Peyer's patch (tissue), 4 donors: ENCODE measurements at regions not wholly inside any gene's neighbourhood (a gene's known extent, or its start where the extent isn't known, plus 50 kb on each side); places are given as distances from the start of the nearest gene placed in this dataset.

Experiments
- POLR2A ChIP-seq, 2 donors: fragments of 450-650 bp; IDR thresholded peaks; one replicate each; pipeline ENCODE4 v1.5.1; 2017; ENCODE audit warnings: antibody characterized with exemption in 2 of 2, mild to moderate bottlenecking in 2 of 2, moderate library complexity in 2 of 2
- TF ChIP-seq, protein P1 (sequence below), 6 experiments: fragments of 450-650 bp in 4 of 6; fragments of 200-600 bp in 2 of 6; sonication (generic) in 1 of 6; IDR thresholded peaks; one replicate each; pipeline ENCODE4 v1.5.1; 2017 to 2019; ENCODE audit warnings: antibody characterized with exemption in 6 of 6, mild to moderate bottlenecking in 3 of 6, moderate library complexity in 1 of 6

GRCh38 chr4:58325070-58325469, 1214.9 kb upstream of the IGFBP7 start:
- TF ChIP-seq POLR2A (IDR thresholded peaks at IDR 0.05): no peak
- TF ChIP-seq, protein P1, sequence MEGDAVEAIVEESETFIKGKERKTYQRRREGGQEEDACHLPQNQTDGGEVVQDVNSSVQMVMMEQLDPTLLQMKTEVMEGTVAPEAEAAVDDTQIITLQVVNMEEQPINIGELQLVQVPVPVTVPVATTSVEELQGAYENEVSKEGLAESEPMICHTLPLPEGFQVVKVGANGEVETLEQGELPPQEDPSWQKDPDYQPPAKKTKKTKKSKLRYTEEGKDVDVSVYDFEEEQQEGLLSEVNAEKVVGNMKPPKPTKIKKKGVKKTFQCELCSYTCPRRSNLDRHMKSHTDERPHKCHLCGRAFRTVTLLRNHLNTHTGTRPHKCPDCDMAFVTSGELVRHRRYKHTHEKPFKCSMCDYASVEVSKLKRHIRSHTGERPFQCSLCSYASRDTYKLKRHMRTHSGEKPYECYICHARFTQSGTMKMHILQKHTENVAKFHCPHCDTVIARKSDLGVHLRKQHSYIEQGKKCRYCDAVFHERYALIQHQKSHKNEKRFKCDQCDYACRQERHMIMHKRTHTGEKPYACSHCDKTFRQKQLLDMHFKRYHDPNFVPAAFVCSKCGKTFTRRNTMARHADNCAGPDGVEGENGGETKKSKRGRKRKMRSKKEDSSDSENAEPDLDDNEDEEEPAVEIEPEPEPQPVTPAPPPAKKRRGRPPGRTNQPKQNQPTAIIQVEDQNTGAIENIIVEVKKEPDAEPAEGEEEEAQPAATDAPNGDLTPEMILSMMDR (IDR thresholded peaks at IDR 0.05): no peak
